ENCODE measurements at regions not wholly inside any gene's neighbourhood (a gene's known extent, or its start where the extent isn't known, plus 50 kb on each side); places are given as distances from the start of the nearest gene placed in this dataset.

DNA sequence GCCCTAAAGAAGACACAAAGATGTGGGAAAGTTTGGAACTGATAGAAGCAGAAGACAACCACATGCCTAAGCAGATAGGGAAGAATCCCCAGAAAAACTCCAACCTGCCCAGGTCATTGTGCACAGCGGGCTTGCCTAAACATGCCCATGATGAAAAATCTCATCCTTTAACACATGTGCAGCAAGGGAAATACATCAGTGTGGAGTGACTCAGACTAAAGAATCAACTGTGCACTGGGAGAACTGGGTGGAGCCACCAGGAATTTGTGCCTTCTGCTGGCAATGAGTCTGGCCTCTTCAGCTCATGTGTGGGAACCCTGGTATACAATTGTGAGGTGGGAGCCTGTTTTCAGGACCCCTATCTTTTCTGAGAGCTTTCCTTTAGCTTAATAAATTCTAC is 398.5 kb downstream of the FSCB start:
- no peak for DNase-seq (ENCODE audit: low read depth, low spot score)
- CTCF ChIA-PET, result no interaction called here
- TF ChIP-seq, protein P1, sequence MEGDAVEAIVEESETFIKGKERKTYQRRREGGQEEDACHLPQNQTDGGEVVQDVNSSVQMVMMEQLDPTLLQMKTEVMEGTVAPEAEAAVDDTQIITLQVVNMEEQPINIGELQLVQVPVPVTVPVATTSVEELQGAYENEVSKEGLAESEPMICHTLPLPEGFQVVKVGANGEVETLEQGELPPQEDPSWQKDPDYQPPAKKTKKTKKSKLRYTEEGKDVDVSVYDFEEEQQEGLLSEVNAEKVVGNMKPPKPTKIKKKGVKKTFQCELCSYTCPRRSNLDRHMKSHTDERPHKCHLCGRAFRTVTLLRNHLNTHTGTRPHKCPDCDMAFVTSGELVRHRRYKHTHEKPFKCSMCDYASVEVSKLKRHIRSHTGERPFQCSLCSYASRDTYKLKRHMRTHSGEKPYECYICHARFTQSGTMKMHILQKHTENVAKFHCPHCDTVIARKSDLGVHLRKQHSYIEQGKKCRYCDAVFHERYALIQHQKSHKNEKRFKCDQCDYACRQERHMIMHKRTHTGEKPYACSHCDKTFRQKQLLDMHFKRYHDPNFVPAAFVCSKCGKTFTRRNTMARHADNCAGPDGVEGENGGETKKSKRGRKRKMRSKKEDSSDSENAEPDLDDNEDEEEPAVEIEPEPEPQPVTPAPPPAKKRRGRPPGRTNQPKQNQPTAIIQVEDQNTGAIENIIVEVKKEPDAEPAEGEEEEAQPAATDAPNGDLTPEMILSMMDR (IDR thresholded peaks at IDR 0.05; ENCODE audit: low read depth, low read length), result no peak

GRCh38 chr14:44107156-44107555 is 399.9 kb downstream of the FSCB start:
- DNase-seq (ENCODE audit: low read depth, low spot score), result no peak
- TF ChIP-seq, protein P1 (IDR thresholded peaks at IDR 0.05; ENCODE audit: low read depth, low read length), result no peak
- POLR2A ChIA-PET, result no interaction called here

More for the DNA sequence above, 398.5 kb downstream of the FSCB start:
- Histone ChIP-seq H3K27me3 (ENCODE audit: control insufficient read depth, insufficient read depth, low read length) (no peaks in the 10 kb centered on the region), H3K27ac (ENCODE audit: low read depth, low read length) (no peak overlapping the region), H3K4me3 (ENCODE audit: low read depth, low read length) (no peak overlapping the region), H3K9me3 (ENCODE audit: control insufficient read depth, insufficient read depth, low read length) (peaks cover 16% of the 10 kb centered on the region; the same call in 1 of the 2 replicates)
- POLR2A ChIA-PET, result no interaction called here

GRCh38 chr14:44099743-44100488 is 407.2 kb downstream of the FSCB start:
- TF ChIP-seq, protein P1 (IDR thresholded peaks at IDR 0.05; ENCODE audit: low read depth, low read length), result no peak
- Histone ChIP-seq H3K9me3 (ENCODE audit: control insufficient read depth, insufficient read depth, low read length) (peaks cover 11% of the 10 kb centered on the region; the same call in 1 of the 2 replicates), H3K27ac (ENCODE audit: low read depth, low read length) (no peak overlapping the region), H3K27me3 (ENCODE audit: control insufficient read depth, insufficient read depth, low read length) (no peaks in the 10 kb centered on the region), H3K4me3 (ENCODE audit: low read depth, low read length) (no peak overlapping the region)
- CTCF ChIA-PET, result no interaction called here
- no peak for DNase-seq (ENCODE audit: low read depth, low spot score)
- POLR2A ChIA-PET, result no interaction called here

More at GRCh38 chr14:44107156-44107555, 399.9 kb downstream of the FSCB start:
- H3K27me3 ChIP-seq (ENCODE audit: control insufficient read depth, insufficient read depth, low read length), result no peaks in the 10 kb centered on the region
- CTCF ChIA-PET, result no interaction called here
- H3K27ac ChIP-seq (ENCODE audit: low read depth, low read length), result no peak overlapping the region
- H3K4me3 ChIP-seq (ENCODE audit: low read depth, low read length), result no peak overlapping the region
- peaks cover 16% of the 10 kb centered on the region; the same call in 1 of the 2 replicates for H3K9me3 ChIP-seq (ENCODE audit: control insufficient read depth, insufficient read depth, low read length)

DNA sequence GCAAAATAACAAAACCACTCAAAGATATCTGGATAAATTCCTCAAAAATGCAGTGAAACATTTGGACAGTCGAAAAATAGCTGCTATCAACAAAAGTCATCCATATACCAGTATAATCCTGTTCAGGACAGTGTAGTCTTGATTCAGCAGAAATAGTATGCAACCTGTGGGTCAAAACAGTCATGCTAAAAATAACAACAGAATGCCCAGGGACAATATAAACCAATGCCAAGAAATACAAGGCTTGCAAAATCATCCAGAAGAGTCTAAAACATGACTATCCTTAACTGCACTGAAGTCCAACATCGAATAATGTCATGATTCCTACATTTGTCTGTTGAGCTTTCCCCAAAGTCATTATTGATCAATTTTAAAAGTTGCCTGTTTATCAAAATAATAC is 425.9 kb downstream of the FSCB start:
- TF ChIP-seq, protein P1 (IDR thresholded peaks at IDR 0.05; ENCODE audit: low read depth, low read length), result no peak
- POLR2A ChIA-PET, result no interaction called here
- no peak for DNase-seq (ENCODE audit: low read depth, low spot score)
- H3K9me3 ChIP-seq (ENCODE audit: control insufficient read depth, insufficient read depth, low read length), result no peaks in the 10 kb centered on the region
- no peak overlapping the region for H3K4me3 ChIP-seq (ENCODE audit: low read depth, low read length)
- CTCF ChIA-PET, result no interaction called here
- H3K27me3 ChIP-seq (ENCODE audit: control insufficient read depth, insufficient read depth, low read length), result no peaks in the 10 kb centered on the region
- no peak overlapping the region for H3K27ac ChIP-seq (ENCODE audit: low read depth, low read length)

DNA sequence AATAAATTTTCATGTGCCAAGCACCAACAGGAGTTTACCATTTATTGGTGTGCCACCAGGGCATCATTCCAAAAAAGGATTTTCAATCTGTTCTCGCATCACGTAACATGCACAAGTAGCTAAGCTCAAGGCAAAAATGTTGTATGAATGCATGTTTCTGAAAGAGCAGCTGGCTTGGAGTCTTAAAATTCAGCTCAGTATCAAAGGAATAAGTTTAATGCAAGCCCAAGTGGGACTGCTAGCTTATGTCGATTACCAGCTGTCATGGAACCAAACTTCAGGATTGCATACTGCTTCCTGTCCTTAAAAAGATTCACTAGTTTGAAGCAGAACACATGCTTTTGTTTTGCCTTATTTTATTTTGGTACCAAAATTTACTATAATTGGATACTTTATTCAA is 437.0 kb downstream of the FSCB start:
- POLR2A ChIA-PET, result no interaction called here
- TF ChIP-seq, protein P1 (IDR thresholded peaks at IDR 0.05; ENCODE audit: low read depth, low read length), result no peak
- CTCF ChIA-PET, result no interaction called here

More for the DNA sequence above, 437.0 kb downstream of the FSCB start:
- Histone ChIP-seq H3K4me3 (ENCODE audit: low read depth, low read length) (no peak overlapping the region), H3K27ac (ENCODE audit: low read depth, low read length) (no peak overlapping the region), H3K9me3 (ENCODE audit: control insufficient read depth, insufficient read depth, low read length) (no peaks in the 10 kb centered on the region), H3K27me3 (ENCODE audit: control insufficient read depth, insufficient read depth, low read length) (no peaks in the 10 kb centered on the region)
- no peak for DNase-seq (ENCODE audit: low read depth, low spot score)

All from AG04450 (cell line).